ENCODE measurements at regions not wholly inside any gene's neighbourhood (a gene's known extent, or its start where the extent isn't known, plus 50 kb on each side); places are given as distances from the start of the nearest gene placed in this dataset.

DNA sequence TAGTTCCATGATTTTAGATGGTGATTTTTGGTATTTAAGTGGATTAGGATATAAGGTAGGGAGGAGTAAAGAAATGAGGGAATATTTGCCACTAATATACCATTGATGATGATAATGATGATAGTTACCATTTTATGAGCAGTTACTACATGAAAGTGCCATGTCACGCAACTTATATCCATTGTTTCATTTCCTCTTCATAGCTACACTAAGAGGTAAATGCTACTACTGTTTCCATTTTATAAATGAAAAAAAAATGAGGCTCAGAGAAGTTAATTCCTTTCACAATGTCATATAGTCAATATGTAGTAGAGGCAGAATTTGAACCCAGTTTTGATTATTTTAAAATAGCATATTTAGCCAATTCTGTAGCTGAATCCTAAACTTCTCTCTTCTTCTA lies 112.2 kb upstream of the ADRA1B start:
- TF ChIP-seq, protein P1, sequence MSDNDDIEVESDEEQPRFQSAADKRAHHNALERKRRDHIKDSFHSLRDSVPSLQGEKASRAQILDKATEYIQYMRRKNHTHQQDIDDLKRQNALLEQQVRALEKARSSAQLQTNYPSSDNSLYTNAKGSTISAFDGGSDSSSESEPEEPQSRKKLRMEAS (IDR thresholded peaks at IDR 0.05; ENCODE audit: insufficient read depth, insufficient read length): no peak
- TF ChIP-seq, protein P2, sequence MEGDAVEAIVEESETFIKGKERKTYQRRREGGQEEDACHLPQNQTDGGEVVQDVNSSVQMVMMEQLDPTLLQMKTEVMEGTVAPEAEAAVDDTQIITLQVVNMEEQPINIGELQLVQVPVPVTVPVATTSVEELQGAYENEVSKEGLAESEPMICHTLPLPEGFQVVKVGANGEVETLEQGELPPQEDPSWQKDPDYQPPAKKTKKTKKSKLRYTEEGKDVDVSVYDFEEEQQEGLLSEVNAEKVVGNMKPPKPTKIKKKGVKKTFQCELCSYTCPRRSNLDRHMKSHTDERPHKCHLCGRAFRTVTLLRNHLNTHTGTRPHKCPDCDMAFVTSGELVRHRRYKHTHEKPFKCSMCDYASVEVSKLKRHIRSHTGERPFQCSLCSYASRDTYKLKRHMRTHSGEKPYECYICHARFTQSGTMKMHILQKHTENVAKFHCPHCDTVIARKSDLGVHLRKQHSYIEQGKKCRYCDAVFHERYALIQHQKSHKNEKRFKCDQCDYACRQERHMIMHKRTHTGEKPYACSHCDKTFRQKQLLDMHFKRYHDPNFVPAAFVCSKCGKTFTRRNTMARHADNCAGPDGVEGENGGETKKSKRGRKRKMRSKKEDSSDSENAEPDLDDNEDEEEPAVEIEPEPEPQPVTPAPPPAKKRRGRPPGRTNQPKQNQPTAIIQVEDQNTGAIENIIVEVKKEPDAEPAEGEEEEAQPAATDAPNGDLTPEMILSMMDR (IDR thresholded peaks at IDR 0.05; ENCODE audit: extremely low read depth in 1 of 2, insufficient read depth in 1 of 2, low read depth in 1 of 2, low read length in 2 of 2): no peak
- no peak for TF ChIP-seq POLR2A (IDR thresholded peaks at IDR 0.05; ENCODE audit: low read depth, low read length)
